Fibroblast of mammary gland (primary cell): ENCODE measurements at regions not wholly inside any gene's neighbourhood (a gene's known extent, or its start where the extent isn't known, plus 50 kb on each side); places are given as distances from the start of the nearest gene placed in this dataset.

Source experiments
- DNase-seq: peaks from one replicate; pipeline ENCODE4 v3.0.0-alpha.2; 2010; ENCODE audit warnings: low read depth
- H3K4me3 ChIP-seq: 2 replicates; pipeline ENCODE4 v1.5.1; 2011; ENCODE audit warnings: low read depth, mild to moderate bottlenecking, low read length, moderate library complexity; ENCODE audit not compliant: control insufficient read depth
- TF ChIP-seq, protein P1 (sequence below): conservative IDR thresholded peaks from 2 replicates; pipeline ENCODE4 v1.5.1; 2011; ENCODE audit warnings: low read depth, low read length, inconsistent platforms; ENCODE audit not compliant: control insufficient read depth, insufficient read depth

- TF ChIP-seq, protein P1, sequence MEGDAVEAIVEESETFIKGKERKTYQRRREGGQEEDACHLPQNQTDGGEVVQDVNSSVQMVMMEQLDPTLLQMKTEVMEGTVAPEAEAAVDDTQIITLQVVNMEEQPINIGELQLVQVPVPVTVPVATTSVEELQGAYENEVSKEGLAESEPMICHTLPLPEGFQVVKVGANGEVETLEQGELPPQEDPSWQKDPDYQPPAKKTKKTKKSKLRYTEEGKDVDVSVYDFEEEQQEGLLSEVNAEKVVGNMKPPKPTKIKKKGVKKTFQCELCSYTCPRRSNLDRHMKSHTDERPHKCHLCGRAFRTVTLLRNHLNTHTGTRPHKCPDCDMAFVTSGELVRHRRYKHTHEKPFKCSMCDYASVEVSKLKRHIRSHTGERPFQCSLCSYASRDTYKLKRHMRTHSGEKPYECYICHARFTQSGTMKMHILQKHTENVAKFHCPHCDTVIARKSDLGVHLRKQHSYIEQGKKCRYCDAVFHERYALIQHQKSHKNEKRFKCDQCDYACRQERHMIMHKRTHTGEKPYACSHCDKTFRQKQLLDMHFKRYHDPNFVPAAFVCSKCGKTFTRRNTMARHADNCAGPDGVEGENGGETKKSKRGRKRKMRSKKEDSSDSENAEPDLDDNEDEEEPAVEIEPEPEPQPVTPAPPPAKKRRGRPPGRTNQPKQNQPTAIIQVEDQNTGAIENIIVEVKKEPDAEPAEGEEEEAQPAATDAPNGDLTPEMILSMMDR, result no peak
- DNase-seq, result no peak
- no peak overlapping the region for H3K4me3 ChIP-seq
These were observed 114.4 kb downstream of the TRIM29 start for GRCh38 chr11:120023551-120023950.

- TF ChIP-seq, protein P1, result no peak
- no peak overlapping the region for H3K4me3 ChIP-seq
- DNase-seq, result no peak
These were observed 114.8 kb downstream of the TRIM29 start for GRCh38 chr11:120023120-120023519.

DNA sequence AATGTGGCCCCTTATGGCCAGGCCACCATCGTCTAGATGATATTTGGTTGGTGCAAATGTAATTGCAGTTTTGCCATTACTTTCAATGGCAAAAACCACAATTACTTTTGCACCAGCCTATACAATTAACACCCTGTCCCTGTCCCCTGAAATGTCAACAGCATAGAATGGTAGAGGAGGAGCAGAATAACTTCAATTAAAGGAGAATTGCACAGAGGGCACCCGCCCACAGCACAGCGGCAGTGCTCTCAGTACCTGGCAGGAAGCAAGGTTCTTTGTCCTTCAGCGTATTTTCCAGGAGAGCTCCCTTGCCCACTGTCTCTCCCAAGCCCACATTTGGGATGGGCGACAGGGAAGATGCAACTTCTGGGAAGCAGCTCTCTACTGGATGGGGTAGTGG is 115.3 kb downstream of the TRIM29 start:
- TF ChIP-seq, protein P1, result no peak
- no peak for DNase-seq
- H3K4me3 ChIP-seq, result no peak overlapping the region

DNA sequence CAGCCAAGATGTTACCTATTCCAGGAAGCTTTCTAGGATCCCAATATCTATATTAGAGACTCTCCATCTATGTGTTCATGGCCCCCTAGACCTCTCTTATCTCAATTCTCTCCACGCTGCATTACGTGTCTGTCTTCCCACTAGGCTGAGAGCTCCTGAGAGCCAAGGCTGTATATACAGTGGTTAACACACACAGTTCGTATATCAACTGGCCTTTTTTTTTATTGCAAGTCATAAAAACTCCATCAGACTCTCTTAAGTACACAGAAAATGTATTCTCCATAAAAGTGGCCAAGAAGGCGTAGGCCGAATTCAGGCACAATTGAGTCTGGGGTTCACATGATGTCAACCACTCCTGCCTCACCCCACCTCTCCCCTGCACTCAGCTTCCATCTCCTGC is 115.9 kb downstream of the TRIM29 start:
- no peak overlapping the region for H3K4me3 ChIP-seq
- TF ChIP-seq, protein P1, result no peak
- no peak for DNase-seq

GRCh38 chr11:120021391-120021953 is 116.4 kb downstream of the TRIM29 start:
- TF ChIP-seq, protein P1, result no peak
- no peak overlapping the region for H3K4me3 ChIP-seq
- DNase-seq, result no peak

- TF ChIP-seq, protein P1, result no peak
- no peak overlapping the region for H3K4me3 ChIP-seq
- no peak for DNase-seq
These were observed 116.9 kb downstream of the TRIM29 start for GRCh38 chr11:120020981-120021380.

- DNase-seq, result no peak
- TF ChIP-seq, protein P1, result no peak
- no peak overlapping the region for H3K4me3 ChIP-seq
These were observed 117.4 kb downstream of the TRIM29 start for GRCh38 chr11:120020486-120020885.
